RWPE2 (cell line): ENCODE measurements at regions not wholly inside any gene's neighbourhood (a gene's known extent, or its start where the extent isn't known, plus 50 kb on each side); places are given as distances from the start of the nearest gene placed in this dataset.

ENCODE experiments used
- ATAC-seq: fragments of 200-7000 bp; cut with Tn5 transposase; 3 replicates; pipeline ENCODE4 v1.9.1; 2021; ENCODE audit warnings: low read depth
- DNase-seq: peaks from one replicate; pipeline ENCODE4 v3.0.0-alpha.2; 2020; ENCODE audit warnings: low spot score
- H3K27ac ChIP-seq: fragments of 450-650 bp; 2 replicates; pipeline ENCODE4 v1.5.1; 2017; ENCODE audit warnings: mild to moderate bottlenecking; ENCODE audit not compliant: poor library complexity, severe bottlenecking
- H3K27me3 ChIP-seq: fragments of 250-450 bp; sonication (Bioruptor Pico); 2 replicates; pipeline ENCODE4 v1.5.1; 2021; ENCODE audit warnings: mild to moderate bottlenecking, moderate library complexity; ENCODE audit not compliant: insufficient read depth, poor library complexity, severe bottlenecking
- H3K36me3 ChIP-seq: fragments of 250-450 bp; sonication (Bioruptor Pico); 2 replicates; pipeline ENCODE4 v1.5.1; 2020; ENCODE audit warnings: low read depth, mild to moderate bottlenecking, moderate library complexity
- H3K4me1 ChIP-seq: fragments of 250-450 bp; sonication (Bioruptor Pico); 2 replicates; pipeline ENCODE4 v1.5.1; 2021; ENCODE audit warnings: mild to moderate bottlenecking, moderate library complexity; ENCODE audit not compliant: insufficient read depth, poor library complexity, severe bottlenecking
- H3K4me3 ChIP-seq: fragments of 250-450 bp; sonication (Bioruptor Pico); 2 replicates; pipeline ENCODE4 v1.5.1; 2021; ENCODE audit warnings: mild to moderate bottlenecking, moderate library complexity; ENCODE audit not compliant: severe bottlenecking
- H3K9me3 ChIP-seq: fragments of 250-450 bp; sonication (Bioruptor Pico); 2 replicates; pipeline ENCODE4 v1.5.1; 2021; ENCODE audit warnings: mild to moderate bottlenecking, moderate library complexity; ENCODE audit not compliant: severe bottlenecking
- TF ChIP-seq, protein P1 (sequence below): fragments of 450-650 bp; IDR thresholded peaks from one replicate; pipeline ENCODE4 v1.5.1; 2017; ENCODE audit warnings: mild to moderate bottlenecking, moderate library complexity; ENCODE audit not compliant: poor library complexity, severe bottlenecking

DNA sequence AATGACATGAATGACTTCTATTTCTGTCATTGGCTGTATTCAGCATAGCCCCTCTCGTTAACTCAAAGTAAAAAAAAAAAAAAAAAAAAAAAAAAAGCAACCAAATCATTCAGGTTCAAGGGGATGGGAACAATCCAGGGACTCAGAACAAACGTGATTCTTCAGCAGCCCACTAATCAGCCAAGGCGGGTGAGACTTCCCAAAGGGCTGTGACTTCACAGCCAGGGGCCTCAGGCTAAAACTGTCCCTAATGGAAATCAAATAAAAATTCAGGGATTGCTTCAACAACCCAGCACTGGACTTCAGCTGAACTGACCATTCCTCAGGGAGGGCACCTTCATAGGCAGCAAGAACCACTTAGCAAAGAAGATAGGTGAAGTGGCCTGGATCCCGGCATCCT is 86.2 kb upstream of the FAM169A start:
- no peaks in the 10 kb centered on the region for H3K27me3 ChIP-seq
- H3K4me3 ChIP-seq = no peak overlapping the region
- ATAC-seq (no peak), DNase-seq (no peak)
- TF ChIP-seq, protein P1, sequence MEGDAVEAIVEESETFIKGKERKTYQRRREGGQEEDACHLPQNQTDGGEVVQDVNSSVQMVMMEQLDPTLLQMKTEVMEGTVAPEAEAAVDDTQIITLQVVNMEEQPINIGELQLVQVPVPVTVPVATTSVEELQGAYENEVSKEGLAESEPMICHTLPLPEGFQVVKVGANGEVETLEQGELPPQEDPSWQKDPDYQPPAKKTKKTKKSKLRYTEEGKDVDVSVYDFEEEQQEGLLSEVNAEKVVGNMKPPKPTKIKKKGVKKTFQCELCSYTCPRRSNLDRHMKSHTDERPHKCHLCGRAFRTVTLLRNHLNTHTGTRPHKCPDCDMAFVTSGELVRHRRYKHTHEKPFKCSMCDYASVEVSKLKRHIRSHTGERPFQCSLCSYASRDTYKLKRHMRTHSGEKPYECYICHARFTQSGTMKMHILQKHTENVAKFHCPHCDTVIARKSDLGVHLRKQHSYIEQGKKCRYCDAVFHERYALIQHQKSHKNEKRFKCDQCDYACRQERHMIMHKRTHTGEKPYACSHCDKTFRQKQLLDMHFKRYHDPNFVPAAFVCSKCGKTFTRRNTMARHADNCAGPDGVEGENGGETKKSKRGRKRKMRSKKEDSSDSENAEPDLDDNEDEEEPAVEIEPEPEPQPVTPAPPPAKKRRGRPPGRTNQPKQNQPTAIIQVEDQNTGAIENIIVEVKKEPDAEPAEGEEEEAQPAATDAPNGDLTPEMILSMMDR = no peak
- H3K27ac ChIP-seq = no peak overlapping the region
- peaks cover 39% of the 10 kb centered on the region for H3K4me1 ChIP-seq
- no peaks in the 10 kb centered on the region for H3K9me3 ChIP-seq
- no peaks in the 10 kb centered on the region for H3K36me3 ChIP-seq

DNA sequence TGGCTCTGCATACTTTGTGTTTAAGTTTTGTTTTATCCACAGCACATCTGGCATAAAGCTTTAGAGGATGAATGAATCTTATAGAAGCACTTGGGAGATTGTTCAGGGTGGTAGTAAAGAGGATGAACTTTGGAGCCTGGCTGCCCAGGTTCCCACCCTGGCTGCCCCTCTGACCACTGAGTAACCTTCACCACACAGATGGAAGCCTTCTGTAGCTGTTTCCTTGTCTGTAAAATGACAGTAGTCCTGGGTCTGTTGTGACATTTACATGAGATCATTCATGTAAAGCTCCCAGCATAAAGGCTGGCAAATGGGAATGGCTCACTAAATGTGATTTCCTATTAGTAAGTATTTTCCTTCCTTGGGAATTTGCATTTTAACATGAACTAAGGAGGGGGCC is 85.7 kb upstream of the FAM169A start:
- H3K4me1 ChIP-seq = peaks cover 39% of the 10 kb centered on the region
- H3K27ac ChIP-seq = no peak overlapping the region

DNA sequence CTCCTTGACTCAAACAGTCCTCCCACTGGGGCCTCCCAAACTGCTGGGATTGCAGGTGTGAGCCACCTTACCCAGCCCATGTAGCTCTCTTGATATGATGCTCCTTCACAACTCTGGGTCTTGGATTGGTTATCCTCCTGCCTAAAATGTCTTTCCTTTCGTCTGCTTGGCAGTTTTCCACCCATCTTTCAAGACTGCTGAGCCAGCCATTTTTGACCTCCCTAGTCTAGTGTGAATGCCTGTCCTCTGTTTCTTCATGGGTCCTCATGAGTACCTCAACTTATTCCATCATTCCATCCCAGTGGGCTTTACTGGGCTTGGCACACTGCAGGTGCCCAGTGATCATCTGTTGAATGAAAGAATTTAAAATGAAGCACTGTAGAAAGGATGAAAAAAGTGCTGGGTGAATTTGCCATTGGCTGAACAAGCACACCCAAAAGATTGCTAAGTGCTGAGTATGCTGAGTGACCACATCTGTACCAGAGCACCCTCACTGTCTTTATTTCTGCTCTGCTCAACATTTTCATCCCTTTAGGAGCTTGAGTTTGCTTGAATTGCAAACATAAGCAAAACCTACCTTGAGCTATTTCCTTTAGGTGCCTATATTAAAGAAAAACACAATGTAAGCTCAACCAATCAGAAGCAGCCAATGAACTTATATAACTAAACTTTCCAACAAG is 84.8 kb upstream of the FAM169A start:
- Histone ChIP-seq H3K36me3 (no peaks in the 10 kb centered on the region), H3K27ac (no peak overlapping the region), H3K27me3 (no peaks in the 10 kb centered on the region), H3K4me1 (peaks cover 33% of the 10 kb centered on the region), H3K9me3 (no peaks in the 10 kb centered on the region), H3K4me3 (no peak overlapping the region)
- ATAC-seq (no peak), DNase-seq (no peak)
- TF ChIP-seq, protein P1 = no peak

More for the DNA sequence above, 85.7 kb upstream of the FAM169A start:
- Histone ChIP-seq H3K36me3 (no peaks in the 10 kb centered on the region), H3K4me3 (no peak overlapping the region), H3K9me3 (no peaks in the 10 kb centered on the region), H3K27me3 (no peaks in the 10 kb centered on the region)
- ATAC-seq (no peak), DNase-seq (no peak)
- TF ChIP-seq, protein P1 = no peak

DNA sequence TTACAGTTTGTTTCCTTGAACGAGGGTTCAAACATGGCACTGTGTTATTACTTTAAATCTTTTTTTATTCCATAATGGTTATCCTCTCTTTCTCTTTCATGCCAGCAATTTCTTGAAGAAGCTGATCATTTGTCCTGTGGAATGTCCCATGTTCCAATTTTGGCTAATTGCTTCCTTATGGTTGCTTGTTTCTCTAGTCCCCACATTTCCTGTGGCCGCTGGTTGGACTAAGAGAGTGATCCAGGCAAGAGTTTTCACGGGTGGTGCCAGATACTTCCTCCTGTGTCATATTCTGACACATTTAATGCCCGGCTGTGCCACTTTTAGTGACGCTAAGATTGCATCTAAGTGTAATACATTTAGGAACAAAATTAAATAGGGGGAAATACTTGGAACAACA is 83.8 kb upstream of the FAM169A start:
- Histone ChIP-seq H3K4me1 (peaks cover 24% of the 10 kb centered on the region), H3K27ac (no peak overlapping the region), H3K36me3 (no peaks in the 10 kb centered on the region), H3K4me3 (no peak overlapping the region), H3K9me3 (no peaks in the 10 kb centered on the region), H3K27me3 (no peaks in the 10 kb centered on the region)
- DNase-seq (no peak), ATAC-seq (no peak)
- TF ChIP-seq, protein P1 = no peak

DNA sequence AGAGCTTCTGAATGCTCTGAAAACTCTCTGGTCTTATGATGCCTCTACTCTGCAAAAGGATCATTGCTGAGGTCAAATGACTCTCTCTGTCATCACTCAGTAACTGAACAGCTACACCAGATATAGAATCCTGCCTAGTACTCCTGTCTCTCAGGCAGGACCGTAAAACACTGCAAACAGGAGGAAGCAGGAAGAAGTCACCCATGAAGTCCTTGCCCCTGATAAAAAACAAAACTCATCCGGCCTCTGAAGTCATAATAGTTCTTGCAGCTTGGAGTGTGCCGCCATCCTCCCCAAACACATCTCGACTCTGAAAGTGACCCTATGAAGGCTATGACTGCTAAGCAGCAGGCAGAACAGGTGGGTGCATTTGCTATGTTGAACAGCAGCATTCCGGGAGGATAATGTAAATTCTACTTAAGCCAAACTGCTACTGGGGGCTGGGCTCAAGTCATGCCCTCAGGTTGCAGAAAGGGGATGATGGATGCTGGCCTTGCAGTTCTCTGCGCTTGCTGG is 81.9 kb upstream of the FAM169A start:
- H3K27ac ChIP-seq = no peak overlapping the region
- H3K4me3 ChIP-seq = no peak overlapping the region
- no peaks in the 10 kb centered on the region for H3K9me3 ChIP-seq
- DNase-seq = no peak
- TF ChIP-seq, protein P1 = no peak
- no peaks in the 10 kb centered on the region for H3K36me3 ChIP-seq
- H3K27me3 ChIP-seq = no peaks in the 10 kb centered on the region
- ATAC-seq = no peak
- peaks cover 11% of the 10 kb centered on the region for H3K4me1 ChIP-seq
